CD4-positive, alpha-beta T cell treated with Interleukin-4 for 1 hour (primary cell): ENCODE measurements at regions not wholly inside any gene's neighbourhood (a gene's known extent, or its start where the extent isn't known, plus 50 kb on each side); places are given as distances from the start of the nearest gene placed in this dataset.

Experiments used
- DNase-seq, 2 donors: peaks; one replicate each; pipeline ENCODE4 v3.0.0-alpha.2; 2020 to 2022

DNA sequence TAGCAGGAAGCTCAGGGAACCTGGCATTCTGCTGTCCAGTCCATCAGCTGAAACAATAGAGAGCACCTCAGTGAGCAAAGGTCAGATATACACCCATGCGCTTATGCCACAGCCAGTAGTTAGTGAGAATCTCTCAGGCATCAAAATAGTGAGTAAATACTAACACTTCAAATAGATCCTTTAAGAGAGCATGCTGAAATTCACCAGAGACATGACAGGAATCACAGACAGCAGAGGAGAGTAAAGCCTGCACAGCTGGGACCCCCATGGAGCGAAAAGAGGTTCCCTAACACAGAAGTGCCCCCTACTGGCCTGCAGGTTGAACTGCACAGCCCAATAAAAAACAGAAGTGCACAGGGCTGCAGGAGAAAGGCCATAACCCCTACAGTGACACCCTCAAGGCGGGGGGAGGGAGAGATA, 57.6 kb upstream of the ANTXRL start:
- peak; percentile 16 to 22 for DNase-seq

- no peak for DNase-seq
Measured at GRCh38 chr10:46230615-46231014, 56.2 kb upstream of the ANTXRL start.

DNA sequence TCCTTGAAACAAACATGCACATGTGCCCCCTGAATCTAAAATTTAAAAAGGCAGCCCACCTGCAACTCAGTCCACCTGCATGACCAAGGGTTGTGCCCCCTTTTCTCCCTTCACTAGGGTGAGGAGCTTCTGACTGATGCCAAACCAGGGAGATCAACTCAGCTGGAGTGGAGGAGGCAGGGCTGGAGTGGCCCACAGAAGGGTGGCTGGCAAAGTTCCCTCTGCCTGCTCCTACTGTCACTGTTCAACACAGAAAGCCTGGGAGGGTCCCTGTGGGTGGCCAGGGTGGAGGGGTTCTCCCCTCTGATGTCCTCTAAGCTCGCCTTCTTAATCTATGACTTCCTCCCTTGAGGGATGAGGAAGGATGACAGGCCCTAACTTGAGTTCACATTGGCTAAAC, 55.7 kb upstream of the ANTXRL start:
- DNase-seq, result no peak

- no peak for DNase-seq
Measured at GRCh38 chr10:46232084-46232483, 54.7 kb upstream of the ANTXRL start.

GRCh38 chr10:46232666-46233065, 54.1 kb upstream of the ANTXRL start:
- no peak for DNase-seq

- no peak for DNase-seq
Measured at GRCh38 chr10:46233181-46233580, 53.6 kb upstream of the ANTXRL start.

- DNase-seq, result no peak
Measured at GRCh38 chr10:46234026-46234425, 52.8 kb upstream of the ANTXRL start.

- no peak for DNase-seq
Measured at GRCh38 chr10:46234431-46235060, 52.3 kb upstream of the ANTXRL start.

- no peak for DNase-seq
Measured at GRCh38 chr10:46235705-46236545, 50.9 kb upstream of the ANTXRL start.

GRCh38 chr10:46236546-46236887, 50.3 kb upstream of the ANTXRL start:
- no peak for DNase-seq

DNA sequence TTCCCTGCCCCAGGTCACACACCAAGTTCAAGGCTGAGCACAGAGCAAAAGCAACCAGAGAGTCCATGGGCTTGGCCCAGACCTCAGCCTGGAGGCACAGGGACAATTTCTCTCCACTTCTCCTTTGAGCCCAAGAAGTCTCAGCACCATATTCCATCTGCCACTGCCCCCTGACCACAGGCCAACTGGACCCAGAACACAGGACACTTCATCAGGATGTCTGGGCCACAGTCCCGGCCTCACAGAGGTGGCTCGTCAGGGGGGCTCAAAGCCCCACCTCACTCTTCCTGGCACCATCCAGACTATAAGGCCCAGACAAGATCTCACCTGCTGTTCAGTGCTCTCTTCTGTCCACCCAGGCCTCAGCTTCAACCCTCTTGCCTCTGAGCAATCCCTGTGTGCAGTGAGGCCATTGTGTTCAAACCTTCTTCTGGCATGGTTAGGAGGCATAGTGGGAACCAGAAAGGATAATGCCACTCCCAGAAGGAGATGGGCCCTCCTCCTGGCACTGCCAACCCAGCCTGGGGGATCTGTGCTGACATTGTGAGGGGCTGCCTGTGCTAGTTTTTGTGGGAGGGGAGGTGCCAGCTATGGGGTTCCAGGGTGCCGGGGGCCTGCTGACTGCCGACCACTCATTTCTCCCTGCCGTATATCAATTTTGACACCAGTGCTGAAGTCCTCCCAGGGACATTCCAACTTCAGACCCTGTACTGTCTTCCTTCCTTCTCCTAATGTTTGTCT, 49.7 kb upstream of the ANTXRL start:
- no peak for DNase-seq
